ENCODE measurements at regions not wholly inside any gene's neighbourhood (a gene's known extent, or its start where the extent isn't known, plus 50 kb on each side); places are given as distances from the start of the nearest gene placed in this dataset.

- Histone ChIP-seq H3K4me2 (no peak overlapping the region), H3K27me3 (ENCODE audit: insufficient read depth) (peaks cover 39% of the 10 kb centered on the region; the same call in 1 of the 2 replicates), H3K79me2 (ENCODE audit: insufficient read depth) (no peaks in the 10 kb centered on the region), H3K9ac (no peak overlapping the region), H4K20me1 (ENCODE audit: insufficient read depth) (no peaks in the 10 kb centered on the region), H3K27ac (ENCODE audit: low read depth in 2 of 2, low read length in 1 of 2) (no peak overlapping the region), H3K4me1 (ENCODE audit: control insufficient read depth in 1 of 2, insufficient read depth in 2 of 2, low read depth in 1 of 2, low read length in 1 of 2) (no peaks in the 10 kb centered on the region; a peak in 1 of 4 replicates), H3F3A (replicated peaks; ENCODE audit: insufficient read depth) (no peaks in the 10 kb centered on the region), H2AFZ (ENCODE audit: low read depth) (no peak overlapping the region), H3K9me3 (no peaks in the 10 kb centered on the region), H3K9me2 (no peaks in the 10 kb centered on the region), H3K36me3 (replicated peaks in 1 of 2; ENCODE audit: control insufficient read depth in 1 of 2, insufficient read depth in 2 of 2, low read length in 1 of 2) (no peaks in the 10 kb centered on the region), H3K4me3 (ENCODE audit: low read depth in 2 of 2, low read length in 1 of 2) (no peak overlapping the region)
- 25% methylated on average over 2 of the region's 2 CpGs for WGBS (ENCODE audit: low lambda C conversion rate)
- POLR2A ChIA-PET: no interaction called here
- CTCF ChIA-PET: interaction anchor here (0.9 kb wide), 1 partner anchor 17 kb away, joined by 4 read pairs; no protein-coding TSS in a partner anchor
- TF ChIP-seq GABPA (IDR thresholded peaks at IDR 0.05; ENCODE audit: low read depth): no peak
- no peak for TF ChIP-seq FOSL2 (IDR thresholded peaks at IDR 0.05; ENCODE audit: borderline replicate concordance, low read depth)
- no peak for DNase-seq
Measured at GRCh38 chrX:110437686-110438085, 79.0 kb downstream of the RTL9 start.

DNA sequence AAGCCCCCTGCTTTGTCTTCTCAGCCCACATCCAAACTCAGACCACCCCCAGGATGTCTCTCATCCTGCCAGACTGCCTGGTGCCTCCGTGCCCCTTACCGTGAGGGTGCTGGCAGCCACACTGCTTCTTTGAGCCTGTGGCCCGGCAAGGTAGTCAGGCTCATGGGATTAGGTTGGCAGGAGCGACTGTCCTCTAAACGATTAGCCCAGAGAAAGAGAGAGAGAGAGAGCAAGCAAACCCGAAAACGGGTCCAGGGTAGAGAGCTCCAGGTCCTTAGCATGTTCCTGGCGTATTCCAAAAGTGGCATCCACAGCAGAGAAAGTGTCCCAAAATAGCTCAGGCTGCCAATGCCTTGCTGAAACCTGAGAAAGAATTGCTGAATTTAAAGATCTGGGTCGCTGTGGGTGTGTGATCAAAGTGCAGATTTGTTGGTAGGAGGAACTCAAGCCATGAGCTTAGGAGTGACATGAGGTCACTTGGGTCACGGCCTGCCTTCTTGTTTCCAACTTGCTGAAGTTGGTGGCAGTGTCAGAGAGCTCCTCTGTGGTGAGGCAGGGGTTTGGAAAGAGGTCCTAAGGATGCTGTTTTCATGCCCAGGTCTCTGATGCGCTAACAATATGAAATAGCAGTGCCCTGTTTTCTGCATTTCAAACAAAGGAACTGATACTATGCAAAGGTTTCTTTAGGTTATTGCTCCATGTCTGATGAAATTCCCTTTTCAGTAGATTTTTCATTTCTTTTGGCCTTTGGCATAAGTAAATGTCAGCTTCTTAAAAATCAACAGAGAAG is 81.6 kb downstream of the RTL9 start:
- TF ChIP-seq, protein P1, sequence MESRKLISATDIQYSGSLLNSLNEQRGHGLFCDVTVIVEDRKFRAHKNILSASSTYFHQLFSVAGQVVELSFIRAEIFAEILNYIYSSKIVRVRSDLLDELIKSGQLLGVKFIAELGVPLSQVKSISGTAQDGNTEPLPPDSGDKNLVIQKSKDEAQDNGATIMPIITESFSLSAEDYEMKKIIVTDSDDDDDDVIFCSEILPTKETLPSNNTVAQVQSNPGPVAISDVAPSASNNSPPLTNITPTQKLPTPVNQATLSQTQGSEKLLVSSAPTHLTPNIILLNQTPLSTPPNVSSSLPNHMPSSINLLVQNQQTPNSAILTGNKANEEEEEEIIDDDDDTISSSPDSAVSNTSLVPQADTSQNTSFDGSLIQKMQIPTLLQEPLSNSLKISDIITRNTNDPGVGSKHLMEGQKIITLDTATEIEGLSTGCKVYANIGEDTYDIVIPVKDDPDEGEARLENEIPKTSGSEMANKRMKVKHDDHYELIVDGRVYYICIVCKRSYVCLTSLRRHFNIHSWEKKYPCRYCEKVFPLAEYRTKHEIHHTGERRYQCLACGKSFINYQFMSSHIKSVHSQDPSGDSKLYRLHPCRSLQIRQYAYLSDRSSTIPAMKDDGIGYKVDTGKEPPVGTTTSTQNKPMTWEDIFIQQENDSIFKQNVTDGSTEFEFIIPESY (IDR thresholded peaks at IDR 0.05; ENCODE audit: borderline replicate concordance, low read depth): no peak
- TF ChIP-seq RCOR1 (IDR thresholded peaks at IDR 0.05; ENCODE audit: low read length) (no peak), TAF1 (IDR thresholded peaks at IDR 0.05; ENCODE audit: borderline replicate concordance, low read depth, low read length) (no peak), NRF1 (IDR thresholded peaks at IDR 0.05; ENCODE audit: low read depth, low read length) (no peak), RAD21 (IDR thresholded peaks at IDR 0.05; ENCODE audit: low read length) (no peak), MAX (IDR thresholded peaks at IDR 0.05; ENCODE audit: low read depth) (no peak), JUND (IDR thresholded peaks at IDR 0.05) (no peak), MEF2A (IDR thresholded peaks at IDR 0.05; ENCODE audit: borderline replicate concordance, low read depth) (no peak)
- TF ChIP-seq, protein P2, sequence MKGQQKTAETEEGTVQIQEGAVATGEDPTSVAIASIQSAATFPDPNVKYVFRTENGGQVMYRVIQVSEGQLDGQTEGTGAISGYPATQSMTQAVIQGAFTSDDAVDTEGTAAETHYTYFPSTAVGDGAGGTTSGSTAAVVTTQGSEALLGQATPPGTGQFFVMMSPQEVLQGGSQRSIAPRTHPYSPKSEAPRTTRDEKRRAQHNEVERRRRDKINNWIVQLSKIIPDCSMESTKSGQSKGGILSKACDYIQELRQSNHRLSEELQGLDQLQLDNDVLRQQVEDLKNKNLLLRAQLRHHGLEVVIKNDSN (IDR thresholded peaks at IDR 0.05; ENCODE audit: borderline replicate concordance, low read depth): no peak
- DNase-seq: no peak
- H3K9ac ChIP-seq: no peak overlapping the region
- no peaks in the 10 kb centered on the region for H4K20me1 ChIP-seq (ENCODE audit: insufficient read depth)
- H3K4me1 ChIP-seq (ENCODE audit: control insufficient read depth in 1 of 2, insufficient read depth in 2 of 2, low read depth in 1 of 2, low read length in 1 of 2): no peaks in the 10 kb centered on the region
- no peak overlapping the region for H3K4me3 ChIP-seq (ENCODE audit: low read depth in 2 of 2, low read length in 1 of 2)
- ChIA-PET CTCF (interaction anchor here (0.8 to 2.3 kb wide), 7 partner anchors 9 to 804 kb away, joined by 3 to 8 read pairs (median 4); no protein-coding TSS in a partner anchor), POLR2A (no interaction called here)
- H3K27ac ChIP-seq (ENCODE audit: low read depth in 2 of 2, low read length in 1 of 2): no peak overlapping the region
- 26% methylated on average over 11 of the region's 11 CpGs for WGBS (ENCODE audit: low lambda C conversion rate)
- H3K9me2 ChIP-seq: no peaks in the 10 kb centered on the region
- H3K9me3 ChIP-seq: no peaks in the 10 kb centered on the region
- H3K27me3 ChIP-seq (ENCODE audit: insufficient read depth): peaks cover 55% of the 10 kb centered on the region
- H3K36me3 ChIP-seq (replicated peaks in 1 of 2; ENCODE audit: control insufficient read depth in 1 of 2, insufficient read depth in 2 of 2, low read length in 1 of 2): no peaks in the 10 kb centered on the region
- H3F3A ChIP-seq (replicated peaks; ENCODE audit: insufficient read depth): no peaks in the 10 kb centered on the region
- H3K79me2 ChIP-seq (ENCODE audit: insufficient read depth): no peaks in the 10 kb centered on the region
- no peak overlapping the region for H2AFZ ChIP-seq (ENCODE audit: low read depth)
- no peak overlapping the region for H3K4me2 ChIP-seq
